ENCODE measurements at regions not wholly inside any gene's neighbourhood (a gene's known extent, or its start where the extent isn't known, plus 50 kb on each side); places are given as distances from the start of the nearest gene placed in this dataset.

- ATAC-seq (no peak), DNase-seq (no peak)
- no peaks in the 10 kb centered on the region for H3K36me3 ChIP-seq (ENCODE audit: low read depth)
- intact Hi-C loops (cut with DNase I, micrococcal nuclease) = no loop called here
- H3K4me1 ChIP-seq (ENCODE audit: low read depth) = no peaks in the 10 kb centered on the region
- no peak for TF ChIP-seq CTCF (IDR thresholded peaks at IDR 0.05)
- H3K9me3 ChIP-seq = no peaks in the 10 kb centered on the region
- H3K4me3 ChIP-seq = no peak overlapping the region
These were observed 50.3 kb upstream of the OSBPL11 start for GRCh38 chr3:125645616-125646015.

GRCh38 chr3:125646581-125646980, 51.3 kb upstream of the OSBPL11 start:
- H3K4me1 ChIP-seq (ENCODE audit: low read depth) = no peaks in the 10 kb centered on the region
- intact Hi-C loops (cut with DNase I, micrococcal nuclease) = no loop called here
- no peak overlapping the region for H3K4me3 ChIP-seq
- DNase-seq = no peak
- H3K36me3 ChIP-seq (ENCODE audit: low read depth) = no peaks in the 10 kb centered on the region
- H3K9me3 ChIP-seq = no peaks in the 10 kb centered on the region
- no peak for ATAC-seq
- no peak for TF ChIP-seq CTCF (IDR thresholded peaks at IDR 0.05)

GRCh38 chr3:125647318-125648014, 52.2 kb upstream of the OSBPL11 start:
- no peaks in the 10 kb centered on the region for H3K4me1 ChIP-seq (ENCODE audit: low read depth)
- H3K36me3 ChIP-seq (ENCODE audit: low read depth) = no peaks in the 10 kb centered on the region
- no peak overlapping the region for H3K4me3 ChIP-seq
- intact Hi-C loops (cut with DNase I, micrococcal nuclease) = no loop called here
- TF ChIP-seq CTCF (IDR thresholded peaks at IDR 0.05) = no peak
- ATAC-seq (peak; percentile 98), DNase-seq (peak; percentile 62 to 71 (median 67))
- no peaks in the 10 kb centered on the region for H3K9me3 ChIP-seq

- no peaks in the 10 kb centered on the region for H3K36me3 ChIP-seq (ENCODE audit: low read depth)
- intact Hi-C loops (cut with DNase I, micrococcal nuclease) = no loop called here
- H3K4me3 ChIP-seq = no peak overlapping the region
- ATAC-seq (no peak), DNase-seq (no peak)
- TF ChIP-seq CTCF (IDR thresholded peaks at IDR 0.05) = no peak
- H3K9me3 ChIP-seq = no peaks in the 10 kb centered on the region
- H3K4me1 ChIP-seq (ENCODE audit: low read depth) = no peaks in the 10 kb centered on the region
These were observed 55.9 kb upstream of the OSBPL11 start for GRCh38 chr3:125651244-125651643.

- no peak for TF ChIP-seq CTCF (IDR thresholded peaks at IDR 0.05)
- H3K9me3 ChIP-seq = no peaks in the 10 kb centered on the region
- no peak overlapping the region for H3K4me3 ChIP-seq
- intact Hi-C loops (cut with DNase I, micrococcal nuclease) = no loop called here
- ATAC-seq (no peak), DNase-seq (no peak)
- no peaks in the 10 kb centered on the region for H3K4me1 ChIP-seq (ENCODE audit: low read depth)
- no peaks in the 10 kb centered on the region for H3K36me3 ChIP-seq (ENCODE audit: low read depth)
These were observed 57.1 kb upstream of the OSBPL11 start for GRCh38 chr3:125652349-125652748.

- ATAC-seq (no peak), DNase-seq (no peak)
- no peak for TF ChIP-seq CTCF (IDR thresholded peaks at IDR 0.05)
- no peaks in the 10 kb centered on the region for H3K9me3 ChIP-seq
- intact Hi-C loops (cut with DNase I, micrococcal nuclease) = no loop called here
- no peak overlapping the region for H3K4me3 ChIP-seq
- no peaks in the 10 kb centered on the region for H3K36me3 ChIP-seq (ENCODE audit: low read depth)
- no peaks in the 10 kb centered on the region for H3K4me1 ChIP-seq (ENCODE audit: low read depth)
These were observed 59.2 kb upstream of the OSBPL11 start for GRCh38 chr3:125654526-125654925.

Data from mucosa of descending colon (tissue), 3 donors.